ENCODE measurements at regions not wholly inside any gene's neighbourhood (a gene's known extent, or its start where the extent isn't known, plus 50 kb on each side); places are given as distances from the start of the nearest gene placed in this dataset.

DNA sequence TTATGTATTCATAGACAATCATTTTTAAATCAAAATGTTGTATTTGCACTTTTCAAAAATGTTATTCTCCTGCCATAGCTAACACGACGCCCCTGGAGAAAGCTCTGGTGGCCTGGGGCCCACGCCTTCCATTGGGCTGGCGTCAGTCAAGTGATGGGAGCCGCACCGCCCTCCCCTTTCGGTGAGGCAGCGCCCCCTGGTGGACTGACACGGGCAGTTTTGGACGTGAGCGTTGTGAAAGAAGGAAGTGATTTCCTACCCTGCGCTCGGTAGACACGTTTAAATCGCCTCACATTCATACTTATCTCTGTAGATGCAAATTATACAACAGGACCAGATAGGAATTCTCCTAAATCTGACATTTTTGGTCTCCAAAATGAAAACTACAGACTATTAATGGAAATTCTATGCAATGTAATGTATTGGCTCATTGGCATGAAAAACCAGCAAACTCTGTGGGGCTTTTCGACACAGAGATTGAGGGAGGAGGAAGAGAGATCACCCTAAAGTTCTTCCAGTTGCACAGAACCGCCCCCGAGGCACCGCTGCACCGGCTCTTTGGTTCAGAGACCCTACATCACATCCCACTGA lies 326.2 kb upstream of the SOX11 start:
- TF ChIP-seq TAF1 (IDR thresholded peaks at IDR 0.05; ENCODE audit: borderline replicate concordance, insufficient read depth, low read length) (no peak), REST (IDR thresholded peaks at IDR 0.05; ENCODE audit: insufficient read depth in 1 of 2, low read depth in 2 of 2, low read length in 2 of 2) (no peak), FOXP2 (optimal IDR thresholded peaks at IDR 0.05; ENCODE audit: borderline replicate concordance, extremely low read depth, extremely low read length, insufficient read depth) (no peak), SIN3A (IDR thresholded peaks at IDR 0.05; ENCODE audit: borderline replicate concordance, insufficient read depth, low read length) (no peak), POLR2AphosphoS5 (IDR thresholded peaks at IDR 0.05; ENCODE audit: low read depth, low read length) (no peak)

DNA sequence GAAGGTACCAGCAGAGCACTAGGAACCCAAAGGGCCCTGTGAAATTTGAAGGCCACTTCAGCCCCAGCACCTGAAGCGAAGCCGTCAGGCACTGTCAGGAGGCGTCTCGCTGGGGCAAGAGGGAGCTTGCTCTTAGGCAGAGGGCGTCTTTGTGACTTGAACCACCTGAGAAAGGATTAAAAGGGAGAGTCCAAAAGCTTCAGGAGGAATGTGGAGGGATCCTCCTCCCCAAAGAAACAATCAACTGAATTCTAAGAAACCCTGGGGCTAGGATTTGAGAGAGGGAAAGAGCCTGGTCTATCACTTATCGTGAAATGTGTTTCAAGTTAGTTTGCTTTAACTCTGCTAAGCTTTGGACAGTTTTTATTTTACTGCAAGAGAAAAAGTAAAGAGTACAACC lies 324.9 kb upstream of the SOX11 start:
- TF ChIP-seq POLR2AphosphoS5 (IDR thresholded peaks at IDR 0.05; ENCODE audit: low read depth, low read length) (no peak), FOXP2 (optimal IDR thresholded peaks at IDR 0.05; ENCODE audit: borderline replicate concordance, extremely low read depth, extremely low read length, insufficient read depth) (no peak), REST (IDR thresholded peaks at IDR 0.05; ENCODE audit: insufficient read depth in 1 of 2, low read depth in 2 of 2, low read length in 2 of 2) (no peak), SIN3A (IDR thresholded peaks at IDR 0.05; ENCODE audit: borderline replicate concordance, insufficient read depth, low read length) (no peak), TAF1 (IDR thresholded peaks at IDR 0.05; ENCODE audit: borderline replicate concordance, insufficient read depth, low read length) (no peak)

DNA sequence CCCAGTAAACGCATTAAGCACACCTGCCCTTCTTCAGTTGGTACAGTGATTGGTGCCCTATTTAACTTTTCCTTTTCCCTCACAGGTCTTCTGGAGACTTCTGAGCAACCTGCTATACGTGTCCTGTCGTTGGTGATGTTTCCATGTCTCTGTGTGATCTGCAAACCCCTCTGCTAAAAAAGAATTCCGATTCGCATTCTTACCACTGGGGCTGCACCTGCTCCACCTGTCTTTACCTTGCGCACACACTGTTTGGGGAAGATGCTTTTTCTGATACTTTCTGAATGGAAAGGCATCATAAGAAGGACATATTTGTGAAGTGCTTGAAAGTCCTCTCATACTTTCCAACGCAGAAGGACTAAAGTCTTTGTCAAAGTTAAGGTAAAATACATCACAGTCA lies 323.9 kb upstream of the SOX11 start:
- TF ChIP-seq POLR2AphosphoS5 (IDR thresholded peaks at IDR 0.05; ENCODE audit: low read depth, low read length) = no peak
- no peak for TF ChIP-seq SIN3A (IDR thresholded peaks at IDR 0.05; ENCODE audit: borderline replicate concordance, insufficient read depth, low read length)
- no peak for TF ChIP-seq TAF1 (IDR thresholded peaks at IDR 0.05; ENCODE audit: borderline replicate concordance, insufficient read depth, low read length)
- no peak for TF ChIP-seq FOXP2 (optimal IDR thresholded peaks at IDR 0.05; ENCODE audit: borderline replicate concordance, extremely low read depth, extremely low read length, insufficient read depth)
- no peak for TF ChIP-seq REST (IDR thresholded peaks at IDR 0.05; ENCODE audit: insufficient read depth in 1 of 2, low read depth in 2 of 2, low read length in 2 of 2)

DNA sequence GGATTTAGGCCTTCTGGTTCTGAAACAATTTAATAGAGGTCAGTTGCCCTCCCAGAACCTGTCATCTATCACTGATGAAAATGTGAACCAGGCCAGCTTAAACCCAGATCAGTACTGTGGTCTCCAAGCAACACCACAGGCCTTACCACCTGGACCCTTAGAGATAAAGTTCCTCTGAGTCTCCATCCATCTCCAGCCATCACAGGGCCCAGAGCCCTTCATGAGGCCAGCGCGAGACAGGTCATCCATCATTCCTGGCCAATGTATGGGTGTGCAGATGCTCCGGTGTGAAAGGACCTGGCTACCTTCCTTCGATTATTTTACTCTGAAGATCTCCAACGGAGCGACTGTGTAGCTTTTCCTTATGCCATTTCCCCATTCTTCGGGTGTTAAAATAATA lies 322.7 kb upstream of the SOX11 start:
- TF ChIP-seq FOXP2 (optimal IDR thresholded peaks at IDR 0.05; ENCODE audit: borderline replicate concordance, extremely low read depth, extremely low read length, insufficient read depth) (no peak), SIN3A (IDR thresholded peaks at IDR 0.05; ENCODE audit: borderline replicate concordance, insufficient read depth, low read length) (no peak), POLR2AphosphoS5 (IDR thresholded peaks at IDR 0.05; ENCODE audit: low read depth, low read length) (no peak), TAF1 (IDR thresholded peaks at IDR 0.05; ENCODE audit: borderline replicate concordance, insufficient read depth, low read length) (no peak)

GRCh38 chr2:5370158-5370557 lies 322.0 kb upstream of the SOX11 start:
- TF ChIP-seq POLR2AphosphoS5 (IDR thresholded peaks at IDR 0.05; ENCODE audit: low read depth, low read length) (no peak), FOXP2 (optimal IDR thresholded peaks at IDR 0.05; ENCODE audit: borderline replicate concordance, extremely low read depth, extremely low read length, insufficient read depth) (no peak), REST (IDR thresholded peaks at IDR 0.05; ENCODE audit: insufficient read depth in 1 of 2, low read depth in 2 of 2, low read length in 2 of 2) (no peak), TAF1 (IDR thresholded peaks at IDR 0.05; ENCODE audit: borderline replicate concordance, insufficient read depth, low read length) (no peak), SIN3A (IDR thresholded peaks at IDR 0.05; ENCODE audit: borderline replicate concordance, insufficient read depth, low read length) (no peak)
